ENCODE measurements at regions not wholly inside any gene's neighbourhood (a gene's known extent, or its start where the extent isn't known, plus 50 kb on each side); places are given as distances from the start of the nearest gene placed in this dataset.

DNA sequence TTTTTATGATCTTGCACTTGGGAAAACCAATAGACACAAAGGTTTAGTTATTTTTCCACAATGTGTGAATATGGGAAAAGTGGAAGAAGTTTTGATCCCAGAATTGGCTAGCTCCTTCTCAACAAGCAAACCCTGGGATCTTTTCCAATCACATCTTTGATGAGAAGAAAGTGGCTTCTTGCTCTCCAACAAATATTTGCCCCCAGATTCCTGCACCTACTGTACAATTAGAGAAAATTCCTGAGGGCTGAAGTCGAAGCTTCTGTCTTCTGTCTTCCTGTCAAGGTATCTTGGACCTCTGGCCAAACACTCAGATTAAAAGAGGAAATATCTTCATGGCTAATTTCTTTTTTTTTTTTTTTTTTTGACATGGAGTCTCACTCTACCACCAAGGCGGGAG, 113.1 kb upstream of the SLC45A1 start:
- DNase-seq (ENCODE audit: low read depth in 1 of 2, low spot score in 1 of 2), result no peak

DNA sequence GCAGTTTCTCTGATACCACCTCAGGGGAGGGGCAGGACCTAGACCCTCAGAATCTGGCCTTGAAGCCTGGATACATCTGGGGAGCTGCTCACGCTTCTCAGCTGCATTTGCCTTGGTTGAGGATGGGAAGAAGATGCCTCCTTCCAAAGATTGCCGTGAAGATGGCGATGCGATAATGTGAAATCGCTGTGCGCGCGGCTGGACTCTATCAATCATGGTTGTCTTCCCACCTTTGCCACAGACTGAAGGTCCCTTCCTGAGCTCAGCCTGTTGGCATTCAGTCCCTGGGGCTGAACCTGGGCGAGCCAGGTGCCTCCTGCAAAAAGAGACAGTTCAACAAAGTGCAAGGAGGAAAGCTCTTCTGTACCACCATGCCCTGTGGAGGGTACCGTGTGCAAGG, 114.4 kb upstream of the SLC45A1 start:
- no peak for DNase-seq (ENCODE audit: low read depth in 1 of 2, low spot score in 1 of 2)

GRCh38 chr1:8203056-8203455, 114.9 kb upstream of the SLC45A1 start:
- DNase-seq (ENCODE audit: low read depth in 1 of 2, low spot score in 1 of 2), result no peak

DNA sequence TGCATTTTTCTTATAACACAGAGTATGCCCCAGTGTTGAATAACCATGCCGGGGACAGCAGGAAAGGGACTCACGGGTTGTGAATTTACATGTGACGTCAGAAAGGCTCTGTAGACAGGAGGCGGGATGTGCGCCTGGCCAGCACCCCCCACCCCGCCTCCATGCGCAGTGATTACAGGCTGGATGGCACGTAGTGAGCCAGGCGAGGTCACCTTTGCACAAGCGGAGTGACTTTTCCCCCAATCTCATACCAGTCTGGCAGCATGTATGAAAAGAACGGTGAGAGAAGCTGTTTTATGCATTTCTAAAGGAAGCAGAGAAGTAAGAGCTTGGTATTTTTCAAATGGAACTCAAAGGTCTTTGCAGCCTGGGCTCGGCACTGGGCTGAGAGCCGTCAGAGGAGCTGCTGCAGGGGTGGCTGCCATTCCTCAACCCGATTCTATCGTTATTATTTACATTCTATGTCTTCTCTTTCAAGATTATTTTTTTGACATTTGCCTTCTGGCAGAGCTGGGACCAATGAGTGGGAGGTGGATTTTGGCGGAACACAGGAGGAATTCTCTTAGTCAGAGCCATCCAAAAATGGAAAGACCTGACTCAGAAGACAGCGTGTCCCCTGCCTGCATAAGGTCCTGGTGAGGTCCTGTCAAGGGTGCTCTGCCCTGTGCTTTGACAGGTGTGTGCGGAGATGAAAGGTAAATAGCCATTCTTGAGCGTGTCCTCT, 115.6 kb upstream of the SLC45A1 start:
- no peak for DNase-seq (ENCODE audit: low read depth in 1 of 2, low spot score in 1 of 2)

GRCh38 chr1:8201331-8201861, 116.5 kb upstream of the SLC45A1 start:
- DNase-seq (ENCODE audit: low read depth in 1 of 2, low spot score in 1 of 2), result no peak

- no peak for DNase-seq (ENCODE audit: low read depth in 1 of 2, low spot score in 1 of 2)
Observed at GRCh38 chr1:8200317-8201115, 117.4 kb upstream of the SLC45A1 start.

DNA sequence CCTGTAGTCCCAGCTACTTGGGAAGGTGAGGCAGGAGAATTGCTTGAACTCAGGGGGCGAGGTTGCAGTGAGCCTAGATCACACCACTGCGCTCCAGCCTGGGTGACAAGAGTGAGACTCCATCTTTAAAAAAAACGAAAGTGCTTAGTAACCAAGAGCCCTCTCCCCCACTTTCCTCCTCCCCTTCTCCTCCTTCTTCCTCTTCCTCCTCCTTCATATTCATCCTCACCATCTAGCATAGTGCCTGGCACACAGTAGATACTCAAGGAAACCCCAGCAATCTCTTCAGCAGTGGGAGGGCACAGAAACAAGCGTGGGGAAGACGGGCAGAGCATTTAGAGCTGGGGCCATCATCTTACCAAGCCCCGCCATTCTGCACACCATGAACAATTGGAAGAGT, 119.4 kb upstream of the SLC45A1 start:
- DNase-seq (ENCODE audit: low read depth in 1 of 2, low spot score in 1 of 2), result no peak

DNA sequence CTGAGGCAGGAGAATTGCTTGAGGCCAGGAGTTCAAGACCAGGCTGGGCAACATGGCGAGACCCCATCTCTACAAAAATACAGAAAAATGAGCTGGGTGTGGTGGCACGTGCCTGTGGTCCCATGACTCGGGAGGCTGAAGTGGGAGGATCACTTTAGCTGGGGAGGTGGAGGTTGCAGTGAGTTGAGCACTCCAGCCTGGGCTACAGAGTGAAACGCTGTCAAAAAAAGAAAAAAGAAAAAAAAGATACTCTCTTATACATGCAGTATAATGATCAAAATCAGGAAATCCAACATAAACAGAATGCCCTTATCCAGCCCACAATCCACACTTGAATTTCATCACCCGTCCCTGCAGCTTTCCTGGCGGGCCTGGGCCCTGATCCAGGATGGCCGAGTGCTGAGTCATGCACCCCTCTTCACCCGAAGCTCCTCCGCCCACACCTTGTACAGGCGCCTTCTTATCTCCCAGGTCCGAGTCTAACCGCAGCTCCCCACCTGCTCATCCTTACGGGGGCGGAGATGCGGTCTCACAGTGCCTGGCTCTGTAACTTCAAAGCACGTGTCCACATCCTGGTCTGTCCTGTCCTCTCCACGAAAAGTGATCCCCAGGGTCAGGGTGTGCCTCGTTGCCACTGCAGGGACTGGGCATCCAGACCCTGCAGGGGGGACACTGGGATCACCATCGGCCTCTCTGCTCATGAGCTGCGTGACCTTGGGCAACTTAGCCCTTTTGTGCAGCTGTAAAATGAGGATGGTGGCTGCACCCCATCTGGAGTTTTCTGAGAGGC, 120.2 kb upstream of the SLC45A1 start:
- no peak for DNase-seq (ENCODE audit: low read depth in 1 of 2, low spot score in 1 of 2)

DNA sequence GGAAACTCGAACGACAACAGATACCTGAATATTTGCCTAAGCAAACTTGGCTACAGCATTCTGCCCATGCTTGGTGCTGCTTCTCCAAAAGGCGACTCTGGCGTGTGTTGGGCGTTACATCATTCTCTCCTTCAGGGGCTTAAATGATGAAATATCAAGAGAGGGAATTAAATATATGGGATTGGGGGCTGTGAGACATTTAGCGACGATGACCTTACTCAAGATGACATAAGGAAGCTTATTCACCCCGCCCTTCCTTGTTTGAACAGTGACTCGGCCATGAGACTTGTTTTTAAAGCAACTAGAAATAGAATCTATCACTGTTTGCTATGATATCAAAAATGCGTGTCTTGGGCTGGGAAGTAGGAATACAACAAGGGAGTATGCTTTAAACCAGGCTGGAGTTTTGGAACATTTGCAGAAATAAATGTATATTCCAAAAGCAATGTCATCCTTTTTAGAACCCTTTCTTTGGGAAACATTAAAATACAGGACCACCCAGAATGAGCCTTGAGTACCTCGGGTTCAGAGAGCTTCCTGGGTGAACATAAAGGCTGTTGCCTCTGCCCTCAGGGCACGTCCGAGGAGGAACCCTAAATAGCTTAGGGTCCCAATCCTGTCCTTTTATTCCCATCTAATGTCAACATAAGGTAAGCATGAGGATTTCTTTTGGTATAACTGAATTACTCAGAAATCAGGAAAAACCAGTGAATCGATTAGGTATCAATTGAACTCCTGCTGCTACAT, 123.3 kb upstream of the SLC45A1 start:
- DNase-seq (ENCODE audit: low read depth in 1 of 2, low spot score in 1 of 2), result no peak

- DNase-seq (ENCODE audit: low read depth in 1 of 2, low spot score in 1 of 2), result no peak
Observed at GRCh38 chr1:8193840-8194406, 124.0 kb upstream of the SLC45A1 start.

GRCh38 chr1:8191474-8191873, 126.4 kb upstream of the SLC45A1 start:
- DNase-seq (ENCODE audit: low read depth in 1 of 2, low spot score in 1 of 2), result no peak

GRCh38 chr1:8189931-8190483, 127.9 kb upstream of the SLC45A1 start:
- DNase-seq (ENCODE audit: low read depth in 1 of 2, low spot score in 1 of 2), result no peak

DNA sequence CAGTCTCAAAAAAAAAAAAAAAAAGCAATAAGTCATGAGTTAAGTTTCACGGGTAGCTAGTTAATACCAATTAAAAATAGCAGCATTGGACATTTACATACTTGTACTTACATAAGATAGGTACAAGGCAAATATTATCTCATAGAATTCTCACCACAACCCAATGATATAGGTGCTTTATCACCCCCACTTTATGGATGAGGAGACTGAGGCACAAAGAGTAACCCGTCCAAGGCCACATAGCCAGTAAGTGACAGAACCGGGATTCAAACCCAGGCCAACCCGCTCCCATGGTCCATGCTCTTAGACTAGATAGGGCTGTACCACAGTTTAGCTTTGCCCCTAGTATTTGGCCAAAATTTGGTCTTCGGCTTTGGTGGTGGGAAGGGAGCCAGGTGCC, 132.5 kb upstream of the SLC45A1 start:
- DNase-seq (ENCODE audit: low read depth in 1 of 2, low spot score in 1 of 2), result no peak

- no peak for DNase-seq (ENCODE audit: low read depth in 1 of 2, low spot score in 1 of 2)
Observed at GRCh38 chr1:8184301-8184700, 133.6 kb upstream of the SLC45A1 start.

GRCh38 chr1:8182034-8182761, 135.7 kb upstream of the SLC45A1 start:
- no peak for DNase-seq (ENCODE audit: low read depth in 1 of 2, low spot score in 1 of 2)

GRCh38 chr1:8179132-8179793, 138.7 kb upstream of the SLC45A1 start:
- no peak for DNase-seq (ENCODE audit: low read depth in 1 of 2, low spot score in 1 of 2)

GRCh38 chr1:8176279-8176678, 141.6 kb upstream of the SLC45A1 start:
- DNase-seq (ENCODE audit: low read depth in 1 of 2, low spot score in 1 of 2), result no peak

DNA sequence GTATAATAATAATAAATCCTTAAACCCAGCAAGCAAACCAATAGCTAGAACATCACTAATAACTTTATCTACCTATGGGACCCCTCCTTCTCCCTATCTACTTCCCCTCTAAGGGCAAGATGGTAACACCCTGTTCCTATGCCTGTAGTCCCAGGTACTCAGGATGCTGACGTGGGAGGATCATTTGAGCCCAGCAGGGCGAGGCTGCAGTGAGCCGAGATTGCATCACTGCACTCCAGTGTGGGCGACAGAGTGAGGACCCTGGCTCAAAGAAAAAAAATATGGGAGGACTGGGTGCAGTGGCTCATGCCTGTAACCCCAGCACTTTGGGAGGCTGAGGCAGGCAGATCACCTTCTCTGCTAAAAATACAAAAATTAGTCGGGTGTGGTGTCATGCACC, 143.1 kb upstream of the SLC45A1 start:
- DNase-seq (ENCODE audit: low read depth in 1 of 2, low spot score in 1 of 2), result no peak
